ENCODE measurements at regions not wholly inside any gene's neighbourhood (a gene's known extent, or its start where the extent isn't known, plus 50 kb on each side); places are given as distances from the start of the nearest gene placed in this dataset.
A peak's percentile ranks its signal among the peaks of the same experiment; 100 is the strongest.
"Not testable (repeated sequence)": the region's sequence is repeated elsewhere in the genome, so short reads cannot be mapped to it uniquely, and the experiment has no call there.

DNA sequence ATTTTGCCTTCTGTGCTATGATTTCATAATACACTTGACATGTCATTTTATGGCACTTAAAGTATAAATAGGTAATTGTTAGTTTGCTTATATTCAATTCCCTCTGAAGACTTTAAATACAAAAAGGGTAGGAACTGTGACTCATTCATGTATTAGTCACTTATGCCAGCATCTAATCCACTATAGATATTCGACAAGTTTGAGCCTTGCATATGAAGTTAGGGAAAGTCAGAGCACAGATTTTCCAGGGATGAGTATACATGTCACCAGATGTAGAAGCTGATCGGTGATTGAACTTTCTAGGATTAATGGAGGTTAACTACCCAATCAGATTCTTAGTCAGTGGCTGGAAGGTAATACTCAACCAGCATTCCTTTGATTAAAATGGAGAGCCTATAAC is 1321.5 kb downstream of the XPNPEP1 start:
- peaks cover 5% of the 10 kb centered on the region for H3K27me3 Mint-ChIP-seq
- H3K4me1 Mint-ChIP-seq (ENCODE audit: unreplicated experiment) = peaks cover 15% of the 10 kb centered on the region
- no peaks in the 10 kb centered on the region for H3K9me3 Mint-ChIP-seq
- DNase-seq (ENCODE audit: extremely low spot score, unreplicated experiment) = no peak
- H3K36me3 Mint-ChIP-seq = no peaks in the 10 kb centered on the region
- no peak overlapping the region for H3K27ac Mint-ChIP-seq
- H3K4me3 Mint-ChIP-seq = no peak overlapping the region
- TF ChIP-seq, protein P1, sequence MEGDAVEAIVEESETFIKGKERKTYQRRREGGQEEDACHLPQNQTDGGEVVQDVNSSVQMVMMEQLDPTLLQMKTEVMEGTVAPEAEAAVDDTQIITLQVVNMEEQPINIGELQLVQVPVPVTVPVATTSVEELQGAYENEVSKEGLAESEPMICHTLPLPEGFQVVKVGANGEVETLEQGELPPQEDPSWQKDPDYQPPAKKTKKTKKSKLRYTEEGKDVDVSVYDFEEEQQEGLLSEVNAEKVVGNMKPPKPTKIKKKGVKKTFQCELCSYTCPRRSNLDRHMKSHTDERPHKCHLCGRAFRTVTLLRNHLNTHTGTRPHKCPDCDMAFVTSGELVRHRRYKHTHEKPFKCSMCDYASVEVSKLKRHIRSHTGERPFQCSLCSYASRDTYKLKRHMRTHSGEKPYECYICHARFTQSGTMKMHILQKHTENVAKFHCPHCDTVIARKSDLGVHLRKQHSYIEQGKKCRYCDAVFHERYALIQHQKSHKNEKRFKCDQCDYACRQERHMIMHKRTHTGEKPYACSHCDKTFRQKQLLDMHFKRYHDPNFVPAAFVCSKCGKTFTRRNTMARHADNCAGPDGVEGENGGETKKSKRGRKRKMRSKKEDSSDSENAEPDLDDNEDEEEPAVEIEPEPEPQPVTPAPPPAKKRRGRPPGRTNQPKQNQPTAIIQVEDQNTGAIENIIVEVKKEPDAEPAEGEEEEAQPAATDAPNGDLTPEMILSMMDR (conservative IDR thresholded peaks at IDR 0.05) = no peak

DNA sequence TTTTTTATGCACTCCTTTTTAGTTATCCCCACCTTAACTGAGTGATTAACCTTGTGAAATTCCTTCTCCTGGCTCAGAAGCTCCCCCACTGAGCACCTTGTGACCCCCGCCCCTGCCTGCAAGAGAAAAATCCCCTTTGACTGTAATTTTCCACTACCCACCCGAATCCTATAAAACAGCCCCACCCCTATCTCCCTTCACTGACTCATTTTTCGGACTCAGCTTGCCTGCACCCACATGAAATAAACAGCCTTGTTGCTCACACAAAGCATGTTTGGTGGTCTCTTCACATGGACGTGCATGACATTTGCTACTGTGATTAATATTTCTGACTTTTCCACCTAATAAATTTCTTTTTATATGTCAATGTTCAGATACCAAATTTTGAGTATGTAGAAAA is 1322.8 kb downstream of the XPNPEP1 start:
- H3K27me3 Mint-ChIP-seq; H3K27ac Mint-ChIP-seq; H3K36me3 Mint-ChIP-seq; DNase-seq (ENCODE audit: extremely low spot score, unreplicated experiment); H3K4me3 Mint-ChIP-seq; H3K9me3 Mint-ChIP-seq: not testable (repeated sequence)
- H3K4me1 Mint-ChIP-seq (ENCODE audit: unreplicated experiment) = peaks cover 15% of the 10 kb centered on the region

DNA sequence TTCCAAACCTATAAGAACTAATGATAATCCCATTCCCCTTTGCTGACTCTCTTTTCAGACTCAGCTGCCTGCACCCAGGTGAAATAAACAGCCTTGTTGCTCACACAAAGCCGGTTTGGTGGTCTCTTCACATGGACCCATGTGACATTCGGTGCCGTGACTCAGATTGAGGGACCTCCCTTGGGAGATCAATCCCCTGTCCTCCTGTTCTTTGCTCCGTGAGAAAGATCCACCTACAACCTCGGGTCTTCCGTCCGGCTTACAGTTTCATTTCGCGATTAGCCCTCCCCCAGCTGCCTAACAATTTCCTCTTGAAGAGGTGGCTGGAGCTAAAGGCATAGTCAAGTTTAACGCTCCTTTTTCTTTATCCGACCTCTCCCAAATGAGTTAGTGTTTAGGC is 1324.0 kb downstream of the XPNPEP1 start:
- not testable (repeated sequence) for H3K27ac Mint-ChIP-seq; H3K27me3 Mint-ChIP-seq; H3K9me3 Mint-ChIP-seq; H3K36me3 Mint-ChIP-seq; DNase-seq (ENCODE audit: extremely low spot score, unreplicated experiment)
- H3K4me3 Mint-ChIP-seq = peak overlapping the region; percentile 26
- H3K4me1 Mint-ChIP-seq (ENCODE audit: unreplicated experiment) = peaks cover 20% of the 10 kb centered on the region

DNA sequence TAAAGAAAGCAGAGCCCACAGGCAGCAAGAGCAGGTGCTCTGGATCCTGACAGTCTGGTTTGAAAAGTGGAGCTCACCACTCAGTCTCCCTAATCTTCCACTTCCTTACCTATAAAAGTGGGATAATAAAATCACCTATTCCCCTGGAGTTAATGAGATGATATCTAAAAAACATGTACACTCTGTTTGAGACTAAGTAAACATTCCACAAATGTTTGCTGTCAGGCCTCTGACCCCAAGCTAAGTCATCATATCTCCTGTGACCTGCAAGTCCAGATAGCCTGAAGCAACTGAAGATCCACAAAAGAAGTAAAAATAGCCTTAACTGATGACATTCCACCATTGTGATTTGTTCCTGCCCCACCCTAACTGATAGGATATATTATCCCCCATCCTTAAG is 1324.5 kb downstream of the XPNPEP1 start:
- Mint-ChIP-seq H3K27ac (peak overlapping the region; percentile 66), H3K27me3 (peaks cover 5% of the 10 kb centered on the region), H3K4me1 (ENCODE audit: unreplicated experiment) (peaks cover 24% of the 10 kb centered on the region), H3K9me3 (no peaks in the 10 kb centered on the region), H3K36me3 (no peaks in the 10 kb centered on the region), H3K4me3 (no peak overlapping the region)
- no peak for DNase-seq (ENCODE audit: extremely low spot score, unreplicated experiment)
- TF ChIP-seq, protein P1 (conservative IDR thresholded peaks at IDR 0.05) = no peak

DNA sequence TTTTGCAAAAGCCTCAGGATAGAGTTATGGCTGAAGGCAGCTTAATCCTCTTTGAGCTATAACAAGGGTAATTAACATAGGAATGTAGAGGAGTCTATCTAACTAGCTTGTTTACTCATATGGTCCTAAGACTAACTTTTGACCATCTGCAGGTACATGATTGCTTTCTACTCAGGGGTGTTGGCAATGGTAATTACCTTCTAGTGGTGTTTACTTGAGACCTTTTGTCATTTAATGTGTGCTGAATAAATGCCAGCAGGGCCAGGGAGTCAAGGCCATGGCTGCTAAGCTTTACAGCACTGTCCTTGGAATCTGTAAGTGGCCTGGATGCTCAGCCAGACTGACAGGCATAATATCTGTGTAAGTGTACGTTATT is 1325.0 kb downstream of the XPNPEP1 start:
- TF ChIP-seq, protein P1 (conservative IDR thresholded peaks at IDR 0.05) = no peak
- peak overlapping the region; percentile 37 for H3K4me3 Mint-ChIP-seq
- H3K4me1 Mint-ChIP-seq (ENCODE audit: unreplicated experiment) = peaks cover 24% of the 10 kb centered on the region
- no peaks in the 10 kb centered on the region for H3K9me3 Mint-ChIP-seq
- H3K27ac Mint-ChIP-seq = peak overlapping the region; percentile 66
- H3K36me3 Mint-ChIP-seq = no peaks in the 10 kb centered on the region
- H3K27me3 Mint-ChIP-seq = peaks cover 5% of the 10 kb centered on the region
- no peak for DNase-seq (ENCODE audit: extremely low spot score, unreplicated experiment)

DNA sequence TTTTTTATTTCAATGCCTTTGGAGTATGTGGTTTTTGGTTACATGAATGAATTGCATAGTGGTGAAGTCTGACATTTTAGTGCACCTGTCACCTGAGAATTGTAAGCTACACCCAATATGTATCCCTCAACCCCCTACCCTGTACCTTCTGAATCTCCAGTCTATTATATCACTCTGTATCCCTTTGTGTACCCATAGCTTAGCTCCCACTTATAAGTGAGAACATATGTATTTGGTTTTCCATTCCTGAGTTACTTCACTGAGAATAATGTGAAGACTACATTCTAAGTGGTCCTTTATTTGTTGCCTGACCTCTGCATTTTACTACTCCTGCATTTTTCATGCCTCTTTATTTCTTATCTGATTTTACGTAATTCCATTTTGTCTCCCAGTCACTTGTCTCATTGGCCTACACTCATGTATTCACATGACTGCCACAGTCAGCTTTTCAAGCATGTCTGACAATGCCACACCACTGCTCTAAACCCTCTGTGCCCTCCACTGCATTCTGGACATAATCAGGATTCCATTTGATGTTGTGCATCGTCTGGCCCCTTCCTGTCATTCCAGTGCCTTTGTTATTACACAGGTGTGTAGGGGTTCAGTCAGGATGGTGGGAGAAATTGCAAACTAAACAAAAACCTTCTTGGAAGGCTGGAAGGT is 1325.5 kb downstream of the XPNPEP1 start:
- H3K9me3 Mint-ChIP-seq = no peaks in the 10 kb centered on the region
- H3K4me1 Mint-ChIP-seq (ENCODE audit: unreplicated experiment) = peaks cover 26% of the 10 kb centered on the region
- H3K36me3 Mint-ChIP-seq = no peaks in the 10 kb centered on the region
- no peak for DNase-seq (ENCODE audit: extremely low spot score, unreplicated experiment)
- H3K4me3 Mint-ChIP-seq = no peak overlapping the region
- H3K27me3 Mint-ChIP-seq = peaks cover 5% of the 10 kb centered on the region
- TF ChIP-seq, protein P1 (conservative IDR thresholded peaks at IDR 0.05) = no peak
- no peak overlapping the region for H3K27ac Mint-ChIP-seq

DNA sequence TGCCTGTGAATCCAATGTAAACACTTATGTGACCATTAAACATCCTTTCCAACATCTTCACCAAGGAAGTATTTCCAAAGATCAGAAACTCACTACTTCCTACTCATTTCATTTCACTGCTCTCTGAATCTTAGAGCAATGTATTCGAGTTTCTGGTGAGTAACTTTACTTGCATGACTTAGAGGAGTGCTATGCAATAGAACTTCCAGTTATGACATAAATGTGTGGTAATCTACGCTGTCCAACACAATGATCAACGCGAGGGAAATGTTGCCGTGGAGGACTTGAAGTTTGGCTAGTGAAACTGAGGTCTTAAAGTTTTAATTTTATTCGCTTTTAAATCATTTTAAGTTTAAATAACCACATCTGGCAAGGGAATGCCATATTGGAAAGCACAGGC is 1326.3 kb downstream of the XPNPEP1 start:
- H3K9me3 Mint-ChIP-seq = no peaks in the 10 kb centered on the region
- TF ChIP-seq, protein P1 (conservative IDR thresholded peaks at IDR 0.05) = no peak
- no peak overlapping the region for H3K4me3 Mint-ChIP-seq
- no peak overlapping the region for H3K27ac Mint-ChIP-seq
- H3K4me1 Mint-ChIP-seq (ENCODE audit: unreplicated experiment) = peaks cover 27% of the 10 kb centered on the region
- no peak for DNase-seq (ENCODE audit: extremely low spot score, unreplicated experiment)
- H3K36me3 Mint-ChIP-seq = no peaks in the 10 kb centered on the region
- peaks cover 5% of the 10 kb centered on the region for H3K27me3 Mint-ChIP-seq

All from type B pancreatic cell (in vitro differentiated cells).